IMR-90 (cell line): ENCODE measurements at regions not wholly inside any gene's neighbourhood (a gene's known extent, or its start where the extent isn't known, plus 50 kb on each side); places are given as distances from the start of the nearest gene placed in this dataset.
A peak's percentile ranks its signal among the peaks of the same experiment; 100 is the strongest.

Experiments used
- BHLHE40 ChIP-seq: fragments of 150-350 bp; IDR thresholded peaks from 2 replicates; pipeline ENCODE4 v1.6.1; 2016; ENCODE audit warnings: mild to moderate bottlenecking, low read depth, low read length
- CEBPB ChIP-seq: IDR thresholded peaks from 2 replicates; pipeline ENCODE4 v1.6.1; 2012; ENCODE audit warnings: low read depth, low read length, improper control_type of control experiment
- CTCF ChIP-seq: conservative IDR thresholded peaks from 2 replicates; pipeline ENCODE4 v1.5.1; 2012; ENCODE audit warnings: mild to moderate bottlenecking, low read depth, low read length, improper control_type of control experiment
- ELK1 ChIP-seq: fragments of 150-350 bp; IDR thresholded peaks from 2 replicates; pipeline ENCODE4 v1.6.1; 2016; ENCODE audit warnings: low read depth, mild to moderate bottlenecking, low read length, moderate library complexity, borderline replicate concordance
- MAFK ChIP-seq: IDR thresholded peaks from 2 replicates; pipeline ENCODE4 v1.6.1; 2012; ENCODE audit warnings: low read depth, low read length, improper control_type of control experiment
- POLR2A ChIP-seq: IDR thresholded peaks from 2 replicates; pipeline ENCODE4 v1.6.1; 2012; ENCODE audit warnings: mild to moderate bottlenecking, low read depth, low read length
- RFX5 ChIP-seq: IDR thresholded peaks from 2 replicates; pipeline ENCODE4 v1.8.0; 2012; ENCODE audit warnings: low read depth, mild to moderate bottlenecking, low read length, moderate library complexity
- SMC3 ChIP-seq: fragments of 150-350 bp; IDR thresholded peaks from 2 replicates; pipeline ENCODE4 v1.6.1; 2016; ENCODE audit warnings: low read depth, mild to moderate bottlenecking, antibody characterized with exemption, low read length, moderate library complexity
- USF2 ChIP-seq: fragments of 150-350 bp; IDR thresholded peaks from 2 replicates; pipeline ENCODE4 v1.6.1; 2017; ENCODE audit warnings: mild to moderate bottlenecking, antibody characterized with exemption, low read length, low read depth

- no peak for TF ChIP-seq SMC3
- no peak for TF ChIP-seq CTCF
- no peak for TF ChIP-seq USF2
- no peak for TF ChIP-seq POLR2A
- TF ChIP-seq MAFK: no peak
- no peak for TF ChIP-seq BHLHE40
- no peak for TF ChIP-seq RFX5
- peak; percentile 92 for TF ChIP-seq CEBPB
- TF ChIP-seq ELK1: no peak
These were observed 117.7 kb downstream of the USP22 start for GRCh38 chr17:20925091-20925490.
